Gastroesophageal sphincter (tissue), 3 donors: ENCODE measurements at regions not wholly inside any gene's neighbourhood (a gene's known extent, or its start where the extent isn't known, plus 50 kb on each side); places are given as distances from the start of the nearest gene placed in this dataset.

Experiments used
- CTCF ChIP-seq, 4 experiments: fragments of 200-600 bp in 2 of 4; fragments of 450-650 bp in 2 of 4; sonication (generic) in 1 of 4; IDR thresholded peaks; one replicate each; pipeline ENCODE4 v1.5.1; 2017 to 2019; ENCODE audit warnings: antibody characterized with exemption in 4 of 4, mild to moderate bottlenecking in 2 of 4, moderate library complexity in 2 of 4
- POLR2A ChIP-seq, 2 donors: fragments of 450-650 bp; IDR thresholded peaks; one replicate each; pipeline ENCODE4 v1.6.1; 2017; ENCODE audit warnings: antibody characterized with exemption in 2 of 2, mild to moderate bottlenecking in 2 of 2, moderate library complexity in 1 of 2
- POLR2AphosphoS5 ChIP-seq: sonication (generic); formaldehyde crosslinking; IDR thresholded peaks from one replicate; pipeline ENCODE4 v1.6.1; 2017; ENCODE audit warnings: antibody characterized with exemption

- TF ChIP-seq CTCF (IDR thresholded peaks at IDR 0.05) (no peak), POLR2A (IDR thresholded peaks at IDR 0.05) (no peak), POLR2AphosphoS5 (no peak)
Observed at GRCh38 chrX:74225111-74225510, 78.9 kb upstream of the ZCCHC13 start.
